DOHH2 (cell line): ENCODE measurements at regions not wholly inside any gene's neighbourhood (a gene's known extent, or its start where the extent isn't known, plus 50 kb on each side); places are given as distances from the start of the nearest gene placed in this dataset.

Experiments
- H3F3A ChIP-seq: fragments of 200-600 bp; sonication (generic), shearing (Covaris generic); 2 replicates; pipeline ENCODE4 v1.6.0; 2016; ENCODE audit warnings: antibody characterized with exemption, mild to moderate bottlenecking; ENCODE audit not compliant: control insufficient read depth, insufficient read depth
- H3K27ac ChIP-seq: fragments of 200-600 bp; sonication (generic); 2 replicates; pipeline ENCODE4 v1.5.1; 2014; ENCODE audit warnings: low read depth, mild to moderate bottlenecking, low read length, moderate library complexity
- H3K27me3 ChIP-seq: fragments of 200-600 bp; sonication (generic); 2 replicates; pipeline ENCODE4 v1.6.1; 2014; ENCODE audit warnings: mild to moderate bottlenecking, low read length, mixed read lengths; ENCODE audit not compliant: control insufficient read depth
- H3K36me3 ChIP-seq: fragments of 200-600 bp; sonication (generic); 2 replicates; pipeline ENCODE4 v1.6.1; 2014; ENCODE audit warnings: mild to moderate bottlenecking, low read length, moderate library complexity, mixed read lengths; ENCODE audit not compliant: control insufficient read depth
- H3K4me1 ChIP-seq: fragments of 200-600 bp; sonication (generic); 2 replicates; pipeline ENCODE4 v1.6.1; 2014; ENCODE audit warnings: mild to moderate bottlenecking, low read length, mixed read lengths; ENCODE audit not compliant: control insufficient read depth
- H3K4me2 ChIP-seq: fragments of 200-600 bp; sonication (generic); 2 replicates; pipeline ENCODE4 v1.6.0; 2014; ENCODE audit warnings: mild to moderate bottlenecking, low read length, moderate library complexity
- H3K4me3 ChIP-seq: fragments of 200-600 bp; sonication (generic); 2 replicates; pipeline ENCODE4 v1.5.1; 2014; ENCODE audit warnings: mild to moderate bottlenecking, low read length, mixed read lengths
- H3K79me2 ChIP-seq: fragments of 200-600 bp; sonication (generic); 2 replicates; pipeline ENCODE4 v1.6.1; 2014; ENCODE audit warnings: mild to moderate bottlenecking, low read length, mixed read lengths; ENCODE audit not compliant: control insufficient read depth
- H3K9me2 ChIP-seq: fragments of 200-600 bp; sonication (generic); replicated peaks from 2 replicates; pipeline ENCODE4 v1.6.1; 2014; ENCODE audit warnings: mild to moderate bottlenecking, low read length, mixed read lengths; ENCODE audit not compliant: control insufficient read depth
- H3K9me3 ChIP-seq: fragments of 200-600 bp; sonication (generic); 2 replicates; pipeline ENCODE4 v1.6.1; 2014; ENCODE audit warnings: antibody characterized with exemption, low read length, mixed read lengths; ENCODE audit not compliant: control insufficient read depth, insufficient read depth
- H4K20me1 ChIP-seq: fragments of 200-600 bp; sonication (generic); 2 replicates; pipeline ENCODE4 v1.6.0; 2014; ENCODE audit warnings: low read depth, mild to moderate bottlenecking, antibody characterized with exemption, low read length, moderate library complexity; ENCODE audit not compliant: control insufficient read depth, insufficient read depth
- EZH2phosphoT487 ChIP-seq: fragments of 200-600 bp; sonication (generic); IDR thresholded peaks from 2 replicates; pipeline ENCODE4 v1.6.1; 2017; ENCODE audit warnings: borderline replicate concordance, mild to moderate bottlenecking, antibody characterized with exemption, low read length, moderate library complexity, mixed read lengths
- TF ChIP-seq, protein P1 (sequence below): fragments of 200-600 bp; sonication (generic); IDR thresholded peaks from one replicate; pipeline ENCODE4 v1.5.1; 2014; ENCODE audit warnings: antibody characterized with exemption, mild to moderate bottlenecking, low read depth, low read length; ENCODE audit not compliant: poor library complexity, severe bottlenecking

DNA sequence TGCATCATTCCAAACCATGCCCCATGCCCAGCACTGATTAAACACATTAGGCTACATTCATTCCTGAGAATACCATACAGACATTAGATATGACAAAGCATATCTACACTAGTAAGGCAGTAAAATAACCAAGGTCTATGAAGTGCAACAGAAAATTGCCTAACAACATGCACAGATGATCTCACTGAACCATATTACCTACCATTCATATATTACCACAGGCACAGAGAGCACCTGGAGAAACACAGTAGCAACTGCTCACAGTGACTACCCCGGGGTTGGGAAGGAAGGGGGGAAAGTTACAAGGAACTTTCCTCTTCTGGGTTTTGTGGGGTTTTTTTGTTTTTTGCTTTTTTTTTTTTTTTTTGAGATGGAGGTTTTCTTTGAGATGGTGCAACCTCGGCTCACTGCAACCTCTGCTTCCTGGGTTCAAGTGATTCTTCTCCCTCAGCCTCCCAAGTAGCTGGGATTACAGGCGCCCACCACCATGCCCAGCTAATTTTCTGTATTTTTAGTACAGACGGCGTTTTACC is 669.6 kb downstream of the UQCRFS1 start:
- H3K4me3 ChIP-seq = no peak overlapping the region
- H3K79me2 ChIP-seq = no peaks in the 10 kb centered on the region
- TF ChIP-seq, protein P1, sequence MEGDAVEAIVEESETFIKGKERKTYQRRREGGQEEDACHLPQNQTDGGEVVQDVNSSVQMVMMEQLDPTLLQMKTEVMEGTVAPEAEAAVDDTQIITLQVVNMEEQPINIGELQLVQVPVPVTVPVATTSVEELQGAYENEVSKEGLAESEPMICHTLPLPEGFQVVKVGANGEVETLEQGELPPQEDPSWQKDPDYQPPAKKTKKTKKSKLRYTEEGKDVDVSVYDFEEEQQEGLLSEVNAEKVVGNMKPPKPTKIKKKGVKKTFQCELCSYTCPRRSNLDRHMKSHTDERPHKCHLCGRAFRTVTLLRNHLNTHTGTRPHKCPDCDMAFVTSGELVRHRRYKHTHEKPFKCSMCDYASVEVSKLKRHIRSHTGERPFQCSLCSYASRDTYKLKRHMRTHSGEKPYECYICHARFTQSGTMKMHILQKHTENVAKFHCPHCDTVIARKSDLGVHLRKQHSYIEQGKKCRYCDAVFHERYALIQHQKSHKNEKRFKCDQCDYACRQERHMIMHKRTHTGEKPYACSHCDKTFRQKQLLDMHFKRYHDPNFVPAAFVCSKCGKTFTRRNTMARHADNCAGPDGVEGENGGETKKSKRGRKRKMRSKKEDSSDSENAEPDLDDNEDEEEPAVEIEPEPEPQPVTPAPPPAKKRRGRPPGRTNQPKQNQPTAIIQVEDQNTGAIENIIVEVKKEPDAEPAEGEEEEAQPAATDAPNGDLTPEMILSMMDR = no peak
- no peak for TF ChIP-seq EZH2phosphoT487
- no peaks in the 10 kb centered on the region for H3K9me3 ChIP-seq
- no peaks in the 10 kb centered on the region for H3K4me1 ChIP-seq
- H3K4me2 ChIP-seq = no peak overlapping the region
- H3K27me3 ChIP-seq = no peaks in the 10 kb centered on the region
- no peaks in the 10 kb centered on the region for H3F3A ChIP-seq
- no peaks in the 10 kb centered on the region for H3K36me3 ChIP-seq
- no peaks in the 10 kb centered on the region for H3K9me2 ChIP-seq
- no peak overlapping the region for H3K27ac ChIP-seq
- no peaks in the 10 kb centered on the region for H4K20me1 ChIP-seq

DNA sequence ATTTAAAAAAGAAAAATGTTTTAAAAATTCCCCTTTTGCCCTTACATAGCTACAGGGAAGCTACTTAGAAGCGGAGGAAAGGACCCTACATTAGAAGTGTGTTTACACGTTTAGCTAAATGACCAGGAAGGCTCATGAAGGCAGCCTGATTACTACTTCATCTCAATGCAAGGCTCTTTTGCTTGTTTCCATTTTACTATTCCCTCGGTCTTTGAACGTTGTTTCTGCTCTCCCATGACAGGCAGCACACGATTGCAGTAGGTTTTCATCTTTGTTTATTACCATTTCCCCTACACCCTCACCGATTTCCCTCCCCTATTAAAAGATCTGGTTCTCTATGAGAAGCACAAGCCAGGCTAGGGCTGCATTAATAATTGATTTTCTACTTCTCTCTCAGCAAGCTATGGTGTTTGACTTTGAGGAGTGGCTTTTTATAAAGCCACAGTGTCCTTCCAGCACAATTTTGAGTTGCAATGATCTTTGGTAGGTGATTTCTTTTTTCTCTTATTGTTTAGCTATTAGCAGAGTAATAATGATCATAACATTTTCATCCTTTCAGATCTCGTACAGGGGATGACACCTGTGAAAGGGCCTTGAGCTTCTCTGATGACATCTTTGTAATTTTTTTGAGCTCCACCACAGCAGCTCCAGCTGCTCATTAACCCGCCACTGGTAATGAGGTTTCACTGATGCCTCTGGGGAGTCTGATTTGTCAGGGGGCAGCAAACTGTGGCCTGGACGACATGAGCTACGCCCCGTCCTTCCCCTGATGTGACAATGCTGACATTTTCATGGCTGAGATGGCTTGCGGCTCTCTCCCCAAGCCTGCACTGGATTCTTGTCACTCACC is 670.3 kb downstream of the UQCRFS1 start:
- no peak overlapping the region for H3K4me2 ChIP-seq

DNA sequence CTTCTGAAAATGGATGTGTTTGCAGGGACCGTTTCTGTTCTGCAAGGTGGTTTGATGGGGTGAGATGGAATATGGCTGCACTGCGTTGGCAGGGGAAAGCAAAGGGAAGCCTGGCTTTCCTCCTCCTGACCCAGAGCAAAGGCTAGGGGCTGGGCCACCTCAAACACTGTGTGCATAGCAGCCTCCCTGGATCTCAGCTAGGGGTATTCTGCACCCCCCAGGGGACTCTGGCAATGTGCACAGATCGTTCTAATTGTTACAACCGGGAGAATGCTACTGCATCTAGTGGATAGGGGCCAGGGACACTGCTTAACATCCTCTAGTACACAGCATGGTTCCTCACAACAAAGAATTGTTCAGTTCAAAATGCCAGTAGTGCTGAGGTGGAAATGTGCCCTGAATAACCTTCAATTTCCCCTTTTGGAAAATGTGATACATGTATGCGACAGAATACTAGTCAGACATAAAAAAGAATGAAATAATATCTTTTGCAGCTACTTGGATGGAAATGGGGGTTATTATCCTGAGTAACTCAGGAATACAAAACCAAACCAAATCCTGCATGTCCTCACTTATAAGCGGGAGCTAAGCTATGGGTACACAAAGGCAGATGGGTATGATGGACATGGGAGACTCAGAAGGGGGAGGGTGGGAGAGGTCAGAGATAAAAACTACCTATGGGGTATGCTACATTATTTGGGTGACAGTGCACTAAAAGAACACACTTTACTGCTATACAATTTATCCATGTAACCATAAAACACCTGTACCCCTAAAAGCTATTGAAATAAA is 671.2 kb downstream of the UQCRFS1 start:
- Histone ChIP-seq H3K36me3 (no peaks in the 10 kb centered on the region), H3K4me3 (no peak overlapping the region), H3K4me1 (no peaks in the 10 kb centered on the region), H3K27me3 (no peaks in the 10 kb centered on the region), H3K79me2 (no peaks in the 10 kb centered on the region), H4K20me1 (no peaks in the 10 kb centered on the region), H3F3A (no peaks in the 10 kb centered on the region), H3K9me2 (no peaks in the 10 kb centered on the region), H3K27ac (no peak overlapping the region), H3K9me3 (no peaks in the 10 kb centered on the region), H3K4me2 (no peak overlapping the region)
- TF ChIP-seq EZH2phosphoT487 = no peak
- TF ChIP-seq, protein P1 = no peak

More for the DNA sequence above, 670.3 kb downstream of the UQCRFS1 start:
- no peaks in the 10 kb centered on the region for H3K4me1 ChIP-seq
- TF ChIP-seq, protein P1 = no peak
- no peak for TF ChIP-seq EZH2phosphoT487
- no peaks in the 10 kb centered on the region for H3K27me3 ChIP-seq
- H3K9me2 ChIP-seq = no peaks in the 10 kb centered on the region
- H3K79me2 ChIP-seq = no peaks in the 10 kb centered on the region
- H4K20me1 ChIP-seq = no peaks in the 10 kb centered on the region
- H3K4me3 ChIP-seq = no peak overlapping the region
- H3K27ac ChIP-seq = no peak overlapping the region
- H3K36me3 ChIP-seq = no peaks in the 10 kb centered on the region
- H3F3A ChIP-seq = no peaks in the 10 kb centered on the region
- H3K9me3 ChIP-seq = no peaks in the 10 kb centered on the region
